Upper lobe of left lung (tissue), 4 donors: ENCODE measurements at regions not wholly inside any gene's neighbourhood (a gene's known extent, or its start where the extent isn't known, plus 50 kb on each side); places are given as distances from the start of the nearest gene placed in this dataset.

Experiments used
- CTCF ChIP-seq, 6 experiments: fragments of 450-650 bp in 4 of 6; fragments of 200-600 bp in 2 of 6; sonication (generic) in 2 of 6; IDR thresholded peaks; one replicate each; pipeline ENCODE4 v1.5.1; 2016 to 2019; ENCODE audit warnings: antibody characterized with exemption in 6 of 6
- POLR2A ChIP-seq, 4 donors: fragments of 450-650 bp; IDR thresholded peaks; one replicate each; pipeline ENCODE4 v1.5.1; 2016 to 2017; ENCODE audit warnings: antibody characterized with exemption in 4 of 4, mild to moderate bottlenecking in 2 of 4

DNA sequence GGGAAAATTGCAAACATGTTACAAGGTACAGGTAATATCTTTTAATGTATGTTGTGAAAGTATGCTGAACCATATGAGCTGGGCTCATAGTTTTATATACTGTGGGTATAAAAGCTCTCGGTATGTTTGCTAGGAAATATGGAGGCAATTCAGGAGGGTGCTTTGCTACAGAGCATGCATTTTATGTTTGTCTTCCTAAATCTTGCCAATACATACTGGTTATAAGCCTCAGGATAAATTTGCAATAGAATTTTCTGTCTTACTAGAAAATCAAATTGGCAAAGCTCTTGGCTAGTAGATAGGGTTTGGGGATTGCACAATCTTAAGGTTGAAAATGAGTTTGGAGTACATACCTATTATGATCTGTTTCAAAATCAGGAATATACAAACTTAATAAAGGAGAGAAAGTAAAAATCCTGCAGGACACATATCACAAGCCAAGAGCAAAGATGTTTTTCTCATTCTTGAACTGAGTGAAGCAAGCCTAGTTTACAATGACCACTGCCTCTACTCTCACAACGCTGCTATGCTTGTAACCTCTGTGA is 751.2 kb downstream of the HDGFL1 start:
- TF ChIP-seq CTCF (IDR thresholded peaks at IDR 0.05) (no peak), POLR2A (IDR thresholded peaks at IDR 0.05) (no peak)
